ENCODE measurements at regions not wholly inside any gene's neighbourhood (a gene's known extent, or its start where the extent isn't known, plus 50 kb on each side); places are given as distances from the start of the nearest gene placed in this dataset.

GRCh38 chr4:163012816-163013215 is 153.9 kb downstream of the NAF1 start:
- TF ChIP-seq TCF7L2 (IDR thresholded peaks at IDR 0.05; ENCODE audit: low read depth, low read length) (no peak), CTCF (IDR thresholded peaks at IDR 0.05) (no peak), REST (IDR thresholded peaks at IDR 0.05; ENCODE audit: insufficient read depth in 1 of 2, low read depth in 2 of 2, low read length in 1 of 2) (no peak), POLR2AphosphoS5 (IDR thresholded peaks at IDR 0.05; ENCODE audit: low read depth, low read length) (no peak), SIN3A (IDR thresholded peaks at IDR 0.05; ENCODE audit: borderline replicate concordance, insufficient read depth, low read depth, low read length) (no peak)

Measured in Panc1 (cell line).